GM18498 (cell line): ENCODE measurements at regions not wholly inside any gene's neighbourhood (a gene's known extent, or its start where the extent isn't known, plus 50 kb on each side); places are given as distances from the start of the nearest gene placed in this dataset.
"Not testable (repeated sequence)": the region's sequence is repeated elsewhere in the genome, so short reads cannot be mapped to it uniquely, and the experiment has no call there.

Experiments used
- ATAC-seq: cut with Tn5 transposase; IDR thresholded peaks from one replicate; pipeline ENCODE4 v1.9.1; 2021; ENCODE audit warnings: mild to moderate bottlenecking, moderate library complexity; ENCODE audit not compliant: unreplicated experiment

DNA sequence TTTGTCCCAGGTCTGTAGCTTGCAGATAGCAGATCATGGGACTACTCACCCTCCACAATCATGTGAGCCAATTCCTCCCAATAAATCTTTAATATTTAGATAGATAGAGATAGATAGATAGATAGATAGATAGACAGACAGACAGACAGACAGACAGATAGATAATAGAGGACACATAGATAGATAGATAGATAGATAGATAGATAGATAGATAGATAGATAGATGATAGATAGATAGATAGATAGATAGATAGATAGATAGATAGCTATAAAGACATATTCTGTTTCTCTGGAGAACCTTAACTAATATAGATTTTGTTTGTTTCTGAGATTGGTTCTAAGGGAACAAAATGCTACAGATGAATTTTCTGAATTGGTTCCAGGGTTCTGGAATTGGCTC, 82.3 kb upstream of the PRDX6 start:
- not testable (repeated sequence) for ATAC-seq

DNA sequence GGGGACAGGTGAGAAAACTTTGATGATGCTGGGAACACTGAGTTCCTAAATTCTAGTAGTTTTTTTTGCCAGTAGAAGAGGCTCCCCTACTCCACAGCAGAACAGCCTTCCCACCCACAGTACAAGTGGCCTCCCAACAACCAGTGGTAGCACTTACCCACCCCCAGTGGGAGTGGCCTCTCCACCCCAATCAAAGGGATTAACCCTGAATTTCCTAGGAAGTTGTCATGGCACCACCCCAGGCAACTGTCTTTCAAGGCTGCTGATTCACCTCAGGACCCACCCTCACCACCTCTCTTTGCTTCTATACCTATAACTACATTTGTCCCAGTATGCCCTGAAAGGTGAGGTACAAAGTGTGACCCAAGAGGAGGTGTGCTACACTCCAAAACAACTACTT, 81.4 kb upstream of the PRDX6 start:
- no peak for ATAC-seq

DNA sequence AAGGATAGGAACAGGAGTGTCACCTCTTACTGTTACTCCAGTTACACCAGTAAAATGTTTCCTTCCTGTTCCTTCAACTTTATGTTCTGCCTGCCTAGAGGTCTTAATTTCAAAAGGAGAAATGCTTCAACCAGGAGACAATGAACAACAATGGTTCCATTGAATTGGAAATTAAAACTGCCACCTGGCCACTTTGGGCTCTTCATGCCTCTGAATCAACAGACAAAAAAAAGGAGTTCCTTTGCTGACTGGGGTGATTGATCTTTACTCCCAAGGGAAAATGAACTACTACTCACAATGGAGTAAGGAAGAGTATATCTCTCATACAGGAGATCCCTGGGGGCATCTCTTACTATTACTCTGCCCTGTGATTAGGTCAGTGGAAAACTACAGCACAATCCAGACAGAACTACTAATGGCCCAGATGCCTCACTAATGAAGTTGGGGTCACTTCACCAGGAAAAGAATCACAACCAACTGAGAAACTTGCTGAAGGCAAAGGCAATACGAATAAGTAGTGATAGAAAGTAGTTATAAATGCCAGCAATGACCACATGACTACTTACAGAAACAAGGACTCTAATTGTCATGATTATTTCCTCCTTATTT, 76.6 kb upstream of the PRDX6 start:
- ATAC-seq = no peak

DNA sequence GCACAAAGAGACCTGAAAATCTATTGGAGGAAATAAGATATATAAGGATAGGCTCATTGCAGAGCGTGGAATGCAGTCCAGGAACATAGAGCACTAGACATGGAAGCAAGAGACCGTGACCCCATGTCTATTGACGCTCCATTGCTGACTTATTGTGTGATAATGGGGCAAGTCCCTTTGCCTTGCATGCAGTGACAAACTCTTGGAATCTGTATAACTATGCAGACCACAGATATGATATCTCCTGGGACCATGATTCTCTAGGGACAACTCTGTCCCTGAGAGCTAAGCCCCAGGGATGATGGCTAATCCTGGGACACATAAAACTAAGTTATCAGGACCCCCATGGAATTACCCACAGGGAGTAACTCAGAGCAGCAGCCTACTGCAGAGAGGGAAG, 73.1 kb upstream of the PRDX6 start:
- no peak for ATAC-seq

DNA sequence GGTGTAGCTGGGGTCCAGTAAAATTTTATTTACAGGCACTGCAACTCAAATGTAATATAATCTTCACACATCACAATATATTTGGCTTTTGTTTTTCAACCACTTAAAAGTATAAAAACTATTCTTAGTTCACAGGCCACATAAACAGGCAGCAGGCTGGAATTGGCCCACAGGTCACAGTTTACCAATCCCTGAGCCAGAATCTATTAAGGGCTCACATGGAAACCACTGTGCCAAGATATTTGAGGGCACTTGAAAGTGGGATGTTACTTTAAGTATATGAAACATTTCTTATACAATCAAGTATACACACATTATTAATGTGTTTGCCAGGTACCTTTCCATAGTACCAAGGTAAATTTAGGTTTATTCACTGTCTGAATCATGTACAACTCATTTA, 71.9 kb upstream of the PRDX6 start:
- no peak for ATAC-seq

DNA sequence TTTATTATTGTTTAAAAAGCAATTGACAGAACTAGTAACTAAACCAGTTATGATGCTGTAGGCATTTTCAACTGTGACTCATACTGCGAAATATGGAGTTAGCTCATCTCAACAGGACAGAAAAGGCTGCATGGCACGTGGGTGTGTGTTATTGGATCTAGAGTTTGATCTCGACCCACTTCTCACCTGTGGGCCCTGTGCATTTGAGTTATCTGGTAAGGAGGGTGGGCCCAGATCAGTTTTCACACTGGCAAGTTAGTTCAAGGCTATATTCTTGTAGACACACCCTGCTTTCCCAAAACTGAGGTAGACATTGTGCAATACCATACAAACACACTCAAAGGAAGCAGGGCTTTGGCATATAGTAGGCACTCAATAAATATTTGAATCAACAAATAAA, 71.3 kb upstream of the PRDX6 start:
- ATAC-seq = no peak

DNA sequence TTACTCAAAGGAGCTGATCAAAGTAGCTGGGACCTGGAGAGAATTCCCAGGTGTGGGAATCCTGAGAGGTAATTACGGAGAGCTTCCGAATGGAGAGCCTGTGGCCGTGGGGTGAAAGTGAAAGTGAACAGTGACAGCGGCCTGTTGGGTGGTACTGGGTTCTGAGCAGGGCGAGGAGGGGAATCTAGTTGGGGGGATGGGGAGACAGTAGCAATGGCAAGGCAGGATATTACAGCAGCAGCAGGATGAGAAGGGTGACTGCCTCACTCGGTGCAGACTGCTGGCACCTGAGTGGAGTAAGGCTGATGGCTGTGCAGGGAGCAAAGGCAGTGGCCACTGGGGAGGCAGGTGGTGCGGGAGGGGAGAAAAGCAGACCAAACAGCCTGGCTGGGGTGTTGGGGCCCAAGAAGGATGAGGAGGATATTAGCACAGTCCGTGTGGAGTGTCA, 70.3 kb upstream of the PRDX6 start:
- ATAC-seq = no peak

DNA sequence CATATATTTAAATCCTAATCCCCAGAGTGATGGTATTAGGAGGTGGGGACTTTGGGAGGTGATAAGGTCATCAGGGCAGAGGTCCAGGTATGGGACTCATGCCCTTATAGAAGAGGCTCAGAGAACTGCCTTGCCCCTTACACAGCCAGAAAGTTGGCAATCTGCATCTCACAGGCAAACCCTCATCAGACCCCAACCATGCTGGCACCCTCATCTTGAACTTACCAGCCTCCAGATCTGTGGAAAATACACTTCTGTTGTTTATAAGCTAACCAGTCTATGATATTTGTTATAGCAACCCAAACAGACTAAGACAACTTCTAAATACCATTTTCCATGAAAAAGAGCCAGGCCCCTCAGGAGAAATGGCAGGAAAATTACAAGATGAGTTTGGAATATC, 69.3 kb upstream of the PRDX6 start:
- ATAC-seq = no peak

DNA sequence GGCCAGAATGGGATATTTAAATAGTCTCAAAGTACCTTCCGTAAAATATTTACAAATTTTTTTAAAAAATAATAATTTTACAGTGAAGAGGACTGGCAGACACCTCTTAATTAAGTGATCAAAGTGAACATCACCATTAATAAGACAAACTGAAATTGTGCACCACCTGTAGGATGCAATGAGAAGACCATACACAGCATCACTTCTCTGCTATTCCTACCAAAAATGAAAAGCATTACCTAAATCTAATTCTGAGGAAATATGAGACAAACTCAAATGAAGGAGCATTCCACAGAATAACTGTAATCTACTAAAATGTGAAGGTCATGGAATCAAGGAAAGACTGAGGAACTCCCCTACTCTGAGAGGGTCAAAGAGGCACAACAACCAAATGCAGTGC, 68.2 kb upstream of the PRDX6 start:
- no peak for ATAC-seq

DNA sequence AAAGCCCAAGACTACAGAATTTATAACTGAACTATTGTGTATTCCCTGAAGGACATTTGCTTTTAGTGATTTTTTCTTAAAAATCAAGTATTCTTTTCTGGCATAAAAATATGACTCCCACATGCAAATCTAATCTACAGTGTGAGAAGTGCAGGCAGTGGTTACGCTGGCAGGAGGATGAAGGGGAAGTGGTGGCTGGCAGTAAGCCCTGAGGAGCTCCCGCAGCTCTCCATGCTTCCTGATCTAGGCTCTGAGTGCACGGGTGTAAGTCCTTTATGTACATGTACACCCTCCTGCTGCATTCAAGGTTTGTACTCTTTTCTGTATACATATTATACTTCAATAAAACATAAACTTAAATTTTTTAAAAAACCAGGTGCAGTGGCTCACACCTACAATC, 67.5 kb upstream of the PRDX6 start:
- ATAC-seq = peak; percentile 29

DNA sequence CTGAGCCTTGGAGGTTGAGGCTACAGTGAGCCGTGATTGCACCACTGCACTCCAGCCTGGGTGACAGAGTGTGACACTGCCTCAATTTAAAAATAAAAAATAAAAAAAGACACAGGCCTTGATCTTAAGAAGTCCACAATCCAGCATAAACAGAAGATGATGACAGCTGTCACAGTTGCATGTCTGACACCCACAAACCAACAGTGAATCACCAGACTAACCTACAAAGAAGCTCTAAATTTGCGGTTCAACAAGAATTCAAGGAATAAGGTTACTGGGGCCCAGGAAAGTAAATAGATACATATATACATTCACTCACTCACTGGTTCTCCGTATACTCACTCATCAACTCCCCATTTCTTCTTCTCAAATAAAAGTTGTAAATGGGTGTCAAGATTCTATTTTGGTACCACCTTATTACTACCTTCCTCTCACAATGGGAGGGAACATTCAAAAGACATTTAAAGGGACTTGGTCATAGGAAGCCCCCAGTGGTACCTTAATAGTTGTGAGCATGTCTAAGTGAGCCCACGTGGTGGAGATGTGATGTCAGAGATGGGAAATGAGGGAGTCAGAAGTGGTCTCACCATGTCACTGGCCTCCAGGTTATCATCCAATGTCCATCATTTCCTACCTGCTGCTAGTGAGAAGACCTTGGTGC, 66.9 kb upstream of the PRDX6 start:
- peak; percentile 3 for ATAC-seq

DNA sequence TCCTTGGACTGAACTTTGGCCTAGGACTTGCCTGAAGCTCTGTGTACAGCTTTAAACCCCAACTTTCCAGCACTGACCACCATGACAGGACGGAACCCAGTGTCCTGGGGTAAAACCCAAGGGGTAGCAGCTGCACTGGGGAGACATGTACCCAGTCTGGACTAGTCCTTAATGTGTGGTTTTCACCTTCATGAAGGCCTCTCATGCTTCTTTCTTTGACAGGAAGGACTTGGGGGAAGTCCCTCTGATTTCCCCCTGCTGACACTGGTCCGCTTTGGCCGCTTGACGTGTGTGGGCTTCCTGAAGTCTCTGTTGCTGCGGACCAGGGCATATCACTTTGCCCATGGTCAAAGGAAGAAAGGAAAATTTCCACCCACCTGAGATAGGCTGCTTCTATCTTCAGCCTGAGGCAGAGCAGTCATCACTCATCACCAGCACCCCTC, 66.3 kb upstream of the PRDX6 start:
- ATAC-seq = peak; percentile 58

DNA sequence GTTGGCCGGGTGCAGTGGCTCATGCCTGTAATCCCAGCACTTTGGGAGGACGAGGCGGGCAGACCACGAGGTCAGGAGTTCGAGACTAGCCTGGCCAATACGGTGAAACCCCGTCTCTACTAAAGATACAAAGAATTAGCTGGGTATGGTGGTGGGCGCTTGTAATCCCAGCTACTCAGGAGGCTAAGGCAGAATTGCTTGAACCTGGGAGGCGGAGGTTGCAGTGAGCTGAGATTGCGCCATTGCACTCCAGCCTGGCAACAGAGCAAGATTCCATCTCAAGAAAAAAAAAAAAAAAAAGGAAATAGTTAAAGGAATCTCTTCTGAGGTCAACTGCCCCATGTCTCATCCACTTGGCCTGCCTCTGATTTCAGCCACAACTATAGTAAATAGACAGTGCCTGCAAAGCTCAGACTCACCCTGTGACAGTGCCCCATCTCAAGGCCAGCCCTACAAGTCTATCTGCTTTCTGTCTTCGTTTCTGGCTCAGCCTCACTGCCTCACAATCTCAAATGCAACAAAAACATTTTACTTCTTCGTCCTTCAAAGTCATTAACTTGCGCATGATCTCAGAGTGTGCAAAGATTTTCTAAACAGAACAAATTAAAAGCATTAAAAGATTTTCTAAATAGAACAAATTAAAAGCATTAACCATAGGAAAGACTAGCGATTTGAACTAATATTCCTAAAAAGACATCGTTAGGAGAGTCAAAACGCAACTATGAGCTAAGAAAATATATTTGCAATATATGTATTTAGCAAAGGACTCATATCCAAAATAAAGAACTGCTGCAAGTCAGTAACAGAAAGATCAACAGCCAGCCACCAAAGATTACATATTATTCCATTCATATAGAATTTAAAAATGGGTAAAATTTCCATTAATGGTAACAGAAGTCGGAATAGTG, 65.0 kb upstream of the PRDX6 start:
- no peak for ATAC-seq

DNA sequence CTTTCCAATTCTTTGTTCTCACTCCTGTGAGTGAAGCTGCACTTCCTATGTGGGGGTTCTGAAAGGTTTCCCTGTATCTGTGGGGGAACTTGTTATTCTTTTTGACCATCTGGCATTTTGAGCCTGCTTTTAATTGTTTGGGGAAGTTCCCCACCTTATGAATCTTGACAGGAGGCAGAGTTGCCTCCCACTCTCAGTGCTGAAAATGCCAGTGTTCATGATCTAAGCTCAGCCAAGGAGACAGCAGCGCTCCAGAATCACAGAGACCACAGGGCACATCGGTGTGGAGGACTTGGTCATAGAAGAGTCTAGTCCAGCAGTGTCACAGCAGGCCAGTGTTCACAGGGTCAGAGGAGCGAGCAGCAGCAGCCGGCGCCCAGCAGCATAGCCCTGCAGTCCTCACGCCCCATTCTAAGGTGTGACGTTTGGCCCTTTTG, 63.8 kb upstream of the PRDX6 start:
- no peak for ATAC-seq

DNA sequence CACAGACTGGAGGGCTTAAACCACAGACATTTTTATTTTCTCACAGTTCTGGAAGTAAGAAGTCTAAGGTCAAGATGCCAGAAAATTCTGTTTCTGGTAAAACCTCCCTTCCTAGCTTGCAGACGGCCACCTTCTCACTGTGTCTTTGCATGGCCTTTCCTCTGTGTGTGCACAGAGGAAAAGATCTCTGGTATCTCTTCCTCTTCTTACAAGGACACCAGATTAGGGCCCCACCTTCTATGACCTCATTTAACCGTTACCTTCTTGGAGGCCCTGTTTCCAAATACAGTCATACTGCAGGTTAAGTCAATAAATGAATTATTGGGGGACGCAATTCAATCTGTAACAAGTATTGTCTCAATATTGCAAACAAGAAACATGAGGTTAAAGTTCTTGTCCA, 63.0 kb upstream of the PRDX6 start:
- peak; percentile 52 for ATAC-seq

DNA sequence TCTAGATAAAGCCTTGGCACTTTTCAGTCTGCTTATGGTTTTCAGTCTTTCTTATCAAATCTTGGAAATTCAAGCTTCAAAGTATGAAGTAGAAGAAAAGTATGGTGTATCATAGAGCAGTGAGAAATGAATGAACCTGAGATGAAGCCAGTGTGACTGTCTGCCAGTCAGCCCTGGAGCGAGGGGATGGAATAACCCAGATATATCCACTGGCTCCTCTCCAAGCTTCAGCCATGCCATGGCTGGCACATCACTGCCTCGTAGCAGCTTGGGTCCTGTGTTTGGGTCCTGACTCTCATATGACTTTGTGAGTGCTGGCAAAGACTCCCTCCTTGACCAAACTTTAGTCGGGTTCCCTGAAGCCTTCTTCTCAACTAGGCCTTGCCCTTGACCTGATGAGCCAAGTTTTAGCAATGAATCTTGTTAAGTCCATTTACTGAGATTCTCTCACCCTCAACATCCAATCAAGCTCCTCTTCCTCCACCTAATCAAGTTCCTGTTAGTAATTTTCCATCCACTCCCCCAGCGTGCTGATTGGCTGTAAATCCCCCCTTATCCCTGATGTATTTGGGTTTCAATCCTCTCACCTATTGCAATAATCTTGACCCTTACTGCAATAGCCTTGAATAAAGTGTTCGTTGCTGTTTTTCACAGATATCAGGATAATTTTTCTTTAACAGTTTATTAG, 62.5 kb upstream of the PRDX6 start:
- no peak for ATAC-seq

DNA sequence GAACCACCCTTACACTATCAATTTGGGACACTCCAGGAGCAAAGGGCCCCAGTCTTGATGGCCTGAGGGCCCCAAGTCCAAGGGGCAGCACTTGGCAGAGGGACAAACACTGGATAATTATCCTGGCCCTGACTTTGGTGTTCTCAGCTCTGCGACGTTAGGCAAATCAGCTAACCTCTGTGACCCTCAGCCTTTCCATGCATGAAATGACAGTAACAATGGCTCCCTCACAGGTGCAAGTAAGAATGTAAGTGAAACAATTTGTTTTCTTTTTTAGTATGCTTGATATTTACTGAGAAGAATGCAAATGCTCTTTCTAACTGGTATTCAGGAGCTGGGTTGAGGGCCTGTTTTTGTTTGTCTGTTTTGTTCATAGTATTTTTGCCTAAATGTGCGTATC, 61.6 kb upstream of the PRDX6 start:
- ATAC-seq = peak; percentile 35

DNA sequence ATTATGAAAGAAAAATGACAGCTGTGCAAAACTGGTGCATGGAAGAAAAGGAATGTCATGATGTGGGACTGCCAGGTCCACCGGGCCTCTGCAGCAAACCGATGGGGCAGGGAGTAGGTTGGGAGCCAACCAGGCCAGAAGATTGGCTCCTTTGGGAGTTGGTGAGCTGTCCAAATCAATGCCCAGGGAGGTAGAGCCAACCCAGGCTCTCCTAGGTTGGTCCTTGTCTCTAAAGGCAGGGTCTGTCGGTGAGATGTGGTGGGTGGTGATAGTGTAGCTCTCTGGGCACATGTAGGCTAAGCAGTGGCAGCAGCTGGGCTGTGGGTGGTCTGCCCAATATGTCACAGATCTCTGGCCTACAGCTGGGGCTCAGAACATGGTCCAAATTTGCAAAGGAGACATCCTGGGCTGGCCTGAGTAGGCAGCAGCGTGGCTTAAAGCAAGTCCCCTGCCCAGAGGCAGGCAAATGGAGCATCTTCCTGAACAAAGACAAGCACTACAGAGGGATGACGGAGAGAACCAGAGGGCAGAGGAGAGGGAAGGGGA, 61.2 kb upstream of the PRDX6 start:
- ATAC-seq = no peak

DNA sequence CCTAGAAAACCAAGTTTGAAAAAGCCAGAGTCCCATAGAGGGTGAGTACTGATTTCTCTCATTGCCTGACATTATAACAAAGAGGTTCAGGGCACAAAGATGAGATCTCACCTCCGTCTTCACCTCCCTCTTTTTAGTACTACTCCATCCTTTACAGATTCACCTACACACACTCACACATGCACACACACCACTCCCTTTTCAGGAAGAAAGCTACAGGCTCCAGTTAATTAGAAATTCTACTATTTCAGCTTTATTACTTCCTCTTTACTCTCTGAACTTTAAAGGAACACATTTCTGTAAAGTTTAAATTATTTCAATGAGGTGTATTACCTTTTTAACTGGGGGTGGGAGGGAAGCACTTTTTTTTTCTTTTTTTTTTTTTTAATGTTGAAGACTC, 59.6 kb upstream of the PRDX6 start:
- ATAC-seq = no peak

DNA sequence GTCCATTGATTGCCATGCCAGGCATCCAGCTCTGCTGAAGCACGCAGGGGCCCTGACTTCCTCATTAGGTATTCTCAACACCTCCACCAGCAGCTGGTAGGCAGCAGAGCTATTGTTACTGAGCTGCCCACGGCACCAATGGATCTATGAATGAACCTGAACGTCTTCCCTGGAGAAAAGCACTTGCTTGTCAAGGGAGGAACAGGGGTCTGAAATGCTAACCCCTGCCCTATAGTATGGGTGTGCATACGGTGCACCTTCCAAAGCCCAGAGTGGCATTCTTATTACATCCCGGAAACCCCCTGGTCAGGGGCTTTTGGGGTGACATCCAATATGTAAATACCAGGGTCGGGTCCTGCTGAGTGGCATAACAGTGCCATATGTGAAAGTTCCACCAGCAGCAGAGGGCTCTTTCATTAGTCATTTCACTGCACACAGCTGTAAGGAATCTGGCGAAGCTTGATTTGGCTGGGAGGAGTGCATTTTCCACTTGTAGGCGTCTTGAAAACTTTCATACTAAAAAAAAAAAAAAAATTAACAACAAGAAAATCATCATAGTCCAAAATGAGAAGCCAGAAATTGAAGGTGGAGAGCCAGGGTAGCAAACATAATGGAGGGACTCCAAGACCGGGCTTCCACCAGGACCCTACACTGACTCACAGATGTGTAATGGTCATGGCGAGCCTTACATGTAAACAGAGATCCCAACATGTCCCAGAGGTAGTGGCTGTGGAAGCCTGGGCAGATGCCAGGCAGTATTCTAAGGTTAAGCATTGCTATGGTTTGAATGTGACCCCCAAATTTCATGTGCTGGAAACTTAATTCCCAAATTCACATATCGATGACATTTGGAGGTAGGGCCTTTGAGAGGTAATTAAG, 58.8 kb upstream of the PRDX6 start:
- peak; percentile 35 for ATAC-seq
